SH-SY5Y (cell line): ENCODE measurements at regions not wholly inside any gene's neighbourhood (a gene's known extent, or its start where the extent isn't known, plus 50 kb on each side); places are given as distances from the start of the nearest gene placed in this dataset.

Experiments
- GATA2 ChIP-seq: IDR thresholded peaks from 2 replicates; pipeline ENCODE4 v1.6.1; 2011; ENCODE audit warnings: mild to moderate bottlenecking, low read depth, low read length
- GATA3 ChIP-seq: IDR thresholded peaks from 2 replicates; pipeline ENCODE4 v1.6.1; 2011; ENCODE audit warnings: low read depth, mild to moderate bottlenecking, low read length, moderate library complexity

GRCh38 chr20:48153523-48153922 lies 368.2 kb upstream of the SULF2 start:
- TF ChIP-seq GATA3, result no peak
- TF ChIP-seq GATA2, result no peak
